Neural progenitor cell (in vitro differentiated cells): ENCODE measurements at regions not wholly inside any gene's neighbourhood (a gene's known extent, or its start where the extent isn't known, plus 50 kb on each side); places are given as distances from the start of the nearest gene placed in this dataset.

Experiments
- DNase-seq: peaks from one replicate; pipeline ENCODE4 v3.0.0-alpha.2; 2016; ENCODE audit warnings: low spot score
- H2AFZ ChIP-seq: fragments of 200-600 bp; sonication (generic); replicated peaks from 2 replicates; pipeline ENCODE4 v1.6.1; 2016; ENCODE audit warnings: antibody characterized with exemption
- H3F3A ChIP-seq: fragments of 200-600 bp; sonication (generic); 2 replicates; pipeline ENCODE4 v1.6.1; 2016; ENCODE audit warnings: antibody characterized with exemption, low read depth
- H3K27ac ChIP-seq: fragments of 200-600 bp; sonication (generic); 2 replicates; pipeline ENCODE4 v1.5.1; 2016; ENCODE audit warnings: mild to moderate bottlenecking
- H3K27me3 ChIP-seq: fragments of 200-600 bp; sonication (generic); 2 replicates; pipeline ENCODE4 v1.6.1; 2016; ENCODE audit warnings: mild to moderate bottlenecking, moderate library complexity
- H3K36me3 ChIP-seq: fragments of 200-600 bp; sonication (generic); 2 replicates; pipeline ENCODE4 v1.5.1; 2016
- H3K4me1 ChIP-seq: fragments of 200-600 bp; sonication (generic); 2 replicates; pipeline ENCODE4 v1.6.1; 2016; ENCODE audit warnings: mixed run types
- H3K4me2 ChIP-seq: fragments of 200-600 bp; sonication (generic); 2 replicates; pipeline ENCODE4 v1.6.1; 2016
- H3K4me3 ChIP-seq: fragments of 200-600 bp; sonication (generic); 2 replicates; pipeline ENCODE4 v1.5.1; 2016
- H3K79me2 ChIP-seq: fragments of 200-600 bp; sonication (generic); 2 replicates; pipeline ENCODE4 v1.6.1; 2016; ENCODE audit warnings: low read depth
- H3K9ac ChIP-seq: fragments of 200-600 bp; sonication (generic); 2 replicates; pipeline ENCODE4 v1.6.1; 2016
- H3K9me3 ChIP-seq: fragments of 200-600 bp; sonication (generic); 2 replicates; pipeline ENCODE4 v1.5.1; 2016; ENCODE audit warnings: low read depth
- H4K20me1 ChIP-seq: fragments of 200-600 bp; sonication (generic); 2 replicates; pipeline ENCODE4 v1.6.1; 2016; ENCODE audit warnings: low read depth
- H3K27ac Mint-ChIP-seq: 3 replicates; pipeline ENCODE4 v1.8.0; 2021; ENCODE audit warnings: mixed read lengths
- H3K27me3 Mint-ChIP-seq: 2 replicates; pipeline ENCODE4 v1.8.0; 2022; ENCODE audit warnings: low read depth, mild to moderate bottlenecking, inconsistent platforms, moderate library complexity, mixed read lengths; ENCODE audit not compliant: insufficient read depth
- H3K36me3 Mint-ChIP-seq: 3 replicates; pipeline ENCODE4 v1.8.0; 2021; ENCODE audit warnings: mixed read lengths
- H3K4me1 Mint-ChIP-seq: 3 replicates; pipeline ENCODE4 v1.8.0; 2021; ENCODE audit warnings: mixed read lengths
- H3K4me3 Mint-ChIP-seq: 3 replicates; pipeline ENCODE4 v1.8.0; 2021; ENCODE audit warnings: mild to moderate bottlenecking, moderate library complexity, mixed read lengths
- H3K9me3 Mint-ChIP-seq: 3 replicates; pipeline ENCODE4 v1.8.0; 2020; ENCODE audit warnings: mixed read lengths
- EZH2 ChIP-seq: fragments of 200-600 bp; sonication (generic); IDR thresholded peaks from 2 replicates; pipeline ENCODE4 v1.6.1; 2017; ENCODE audit warnings: antibody characterized with exemption, mild to moderate bottlenecking, moderate library complexity
- EZH2phosphoT487 ChIP-seq: fragments of 200-600 bp; sonication (generic); IDR thresholded peaks from 2 replicates; pipeline ENCODE4 v1.6.1; 2017; ENCODE audit warnings: antibody characterized with exemption
- TF ChIP-seq, protein P1 (sequence below): fragments of 200-600 bp; sonication (generic); IDR thresholded peaks from 2 replicates; pipeline ENCODE4 v1.5.1; 2017; ENCODE audit warnings: antibody characterized with exemption, mild to moderate bottlenecking

GRCh38 chr17:51441431-51441830 lies 181.1 kb downstream of the UTP18 start:
- peaks cover 10% of the 10 kb centered on the region for H3K4me1 Mint-ChIP-seq
- H4K20me1 ChIP-seq = no peaks in the 10 kb centered on the region
- H2AFZ ChIP-seq = no peak overlapping the region
- no peaks in the 10 kb centered on the region for H3K4me1 ChIP-seq
- H3K4me2 ChIP-seq = no peak overlapping the region
- peaks cover 7% of the 10 kb centered on the region for H3K27me3 Mint-ChIP-seq
- H3F3A ChIP-seq = no peaks in the 10 kb centered on the region
- H3K79me2 ChIP-seq = no peaks in the 10 kb centered on the region
- no peak overlapping the region for H3K9ac ChIP-seq
- no peak overlapping the region for H3K4me3 ChIP-seq
- no peak overlapping the region for H3K27ac Mint-ChIP-seq
- no peak overlapping the region for H3K27ac ChIP-seq
- no peaks in the 10 kb centered on the region for H3K27me3 ChIP-seq
- H3K36me3 ChIP-seq = no peaks in the 10 kb centered on the region
- no peak overlapping the region for H3K4me3 Mint-ChIP-seq
- TF ChIP-seq EZH2phosphoT487 (no peak), EZH2 (no peak)
- TF ChIP-seq, protein P1, sequence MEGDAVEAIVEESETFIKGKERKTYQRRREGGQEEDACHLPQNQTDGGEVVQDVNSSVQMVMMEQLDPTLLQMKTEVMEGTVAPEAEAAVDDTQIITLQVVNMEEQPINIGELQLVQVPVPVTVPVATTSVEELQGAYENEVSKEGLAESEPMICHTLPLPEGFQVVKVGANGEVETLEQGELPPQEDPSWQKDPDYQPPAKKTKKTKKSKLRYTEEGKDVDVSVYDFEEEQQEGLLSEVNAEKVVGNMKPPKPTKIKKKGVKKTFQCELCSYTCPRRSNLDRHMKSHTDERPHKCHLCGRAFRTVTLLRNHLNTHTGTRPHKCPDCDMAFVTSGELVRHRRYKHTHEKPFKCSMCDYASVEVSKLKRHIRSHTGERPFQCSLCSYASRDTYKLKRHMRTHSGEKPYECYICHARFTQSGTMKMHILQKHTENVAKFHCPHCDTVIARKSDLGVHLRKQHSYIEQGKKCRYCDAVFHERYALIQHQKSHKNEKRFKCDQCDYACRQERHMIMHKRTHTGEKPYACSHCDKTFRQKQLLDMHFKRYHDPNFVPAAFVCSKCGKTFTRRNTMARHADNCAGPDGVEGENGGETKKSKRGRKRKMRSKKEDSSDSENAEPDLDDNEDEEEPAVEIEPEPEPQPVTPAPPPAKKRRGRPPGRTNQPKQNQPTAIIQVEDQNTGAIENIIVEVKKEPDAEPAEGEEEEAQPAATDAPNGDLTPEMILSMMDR = no peak
- H3K9me3 ChIP-seq = no peaks in the 10 kb centered on the region
- DNase-seq = no peak
- peaks cover 12% of the 10 kb centered on the region for H3K9me3 Mint-ChIP-seq
- no peaks in the 10 kb centered on the region for H3K36me3 Mint-ChIP-seq

- Mint-ChIP-seq H3K4me1 (peaks cover 10% of the 10 kb centered on the region), H3K9me3 (peaks cover 14% of the 10 kb centered on the region), H3K36me3 (no peaks in the 10 kb centered on the region), H3K4me3 (no peak overlapping the region), H3K27ac (no peak overlapping the region), H3K27me3 (peaks cover 7% of the 10 kb centered on the region)
- Histone ChIP-seq H3F3A (no peaks in the 10 kb centered on the region), H3K4me2 (no peak overlapping the region), H3K36me3 (no peaks in the 10 kb centered on the region), H3K4me1 (no peaks in the 10 kb centered on the region), H3K9me3 (no peaks in the 10 kb centered on the region), H2AFZ (no peak overlapping the region), H3K9ac (no peak overlapping the region), H3K27ac (no peak overlapping the region), H3K79me2 (no peaks in the 10 kb centered on the region), H4K20me1 (no peaks in the 10 kb centered on the region), H3K4me3 (no peak overlapping the region), H3K27me3 (no peaks in the 10 kb centered on the region)
- no peak for DNase-seq
- TF ChIP-seq, protein P1 = no peak
- no peak for TF ChIP-seq EZH2phosphoT487
- no peak for TF ChIP-seq EZH2
Measured at GRCh38 chr17:51442088-51442865, 181.9 kb downstream of the UTP18 start.

DNA sequence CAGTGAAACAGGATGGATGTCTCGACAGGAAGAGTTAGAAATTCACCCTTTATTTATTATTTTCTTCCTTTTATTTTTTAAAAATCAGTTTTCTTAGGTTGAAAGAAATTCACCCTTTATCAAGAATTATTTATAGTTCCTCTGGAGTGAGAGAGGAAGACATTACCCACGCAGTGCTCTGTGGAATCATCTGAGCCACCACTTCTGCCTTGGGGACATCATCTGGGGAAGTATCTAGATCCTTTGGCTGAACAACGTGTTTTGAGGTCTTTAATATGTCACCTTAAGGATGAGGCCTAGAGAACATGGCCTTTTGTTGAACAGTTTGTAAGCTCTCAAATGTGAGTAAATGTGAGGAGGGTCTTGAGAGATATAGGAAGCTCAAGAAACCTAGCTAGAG lies 183.3 kb downstream of the UTP18 start:
- Histone ChIP-seq H3K4me3 (no peak overlapping the region), H2AFZ (no peak overlapping the region), H3K27ac (no peak overlapping the region), H3K9ac (no peak overlapping the region), H3K4me1 (no peaks in the 10 kb centered on the region), H3K36me3 (no peaks in the 10 kb centered on the region), H3K79me2 (no peaks in the 10 kb centered on the region), H3K27me3 (no peaks in the 10 kb centered on the region), H4K20me1 (no peaks in the 10 kb centered on the region), H3F3A (no peaks in the 10 kb centered on the region), H3K4me2 (no peak overlapping the region), H3K9me3 (no peaks in the 10 kb centered on the region)
- Mint-ChIP-seq H3K27ac (no peak overlapping the region), H3K4me3 (no peak overlapping the region), H3K36me3 (no peaks in the 10 kb centered on the region), H3K9me3 (peaks cover 16% of the 10 kb centered on the region), H3K4me1 (peaks cover 10% of the 10 kb centered on the region), H3K27me3 (peaks cover 7% of the 10 kb centered on the region)
- no peak for DNase-seq
- TF ChIP-seq EZH2phosphoT487 (no peak), EZH2 (no peak)
- TF ChIP-seq, protein P1 = no peak
